Activated CD4-positive, alpha-beta T cell treated with anti-CD3 and anti-CD28 coated beads, Interleukin-2, amount 10 ng/mL, durations not matched to agents 7 days and 5 days (primary cell): ENCODE measurements at regions not wholly inside any gene's neighbourhood (a gene's known extent, or its start where the extent isn't known, plus 50 kb on each side); places are given as distances from the start of the nearest gene placed in this dataset.
"Not testable (repeated sequence)": the region's sequence is repeated elsewhere in the genome, so short reads cannot be mapped to it uniquely, and the experiment has no call there.

Source experiments
- CTCF ChIA-PET: fragments of 350-600 bp; sonication (Branson Sonifier 250); formaldehyde crosslinking; loops from one replicate; lab custom pipeline; 2021; ENCODE audit warnings: antibody characterized with exemption; lab: Charles Lee
- POLR2A ChIA-PET: fragments of 350-600 bp; sonication (Branson Sonifier 250); formaldehyde crosslinking; loops from one replicate; lab custom pipeline; 2021; ENCODE audit warnings: antibody characterized with exemption; lab: Charles Lee
- DNase-seq: peaks from one replicate; pipeline ENCODE4 v3.0.0-alpha.2; 2020
- H3K27ac Mint-ChIP-seq: one replicate; pipeline ENCODE4 v1.8.0; 2021; ENCODE audit warnings: mild to moderate bottlenecking, moderate library complexity, mixed read lengths
- H3K27me3 Mint-ChIP-seq: one replicate; pipeline ENCODE4 v1.8.0; 2021; ENCODE audit warnings: mixed read lengths
- H3K36me3 Mint-ChIP-seq: one replicate; pipeline ENCODE4 v1.8.0; 2021; ENCODE audit warnings: low read depth, mixed read lengths
- H3K4me1 Mint-ChIP-seq: one replicate; pipeline ENCODE4 v1.8.0; 2021; ENCODE audit warnings: mixed read lengths
- H3K4me3 Mint-ChIP-seq: one replicate; pipeline ENCODE4 v1.8.0; 2021; ENCODE audit warnings: mild to moderate bottlenecking, moderate library complexity, mixed read lengths
- H3K9me3 Mint-ChIP-seq: one replicate; pipeline ENCODE4 v1.8.0; 2021; ENCODE audit warnings: mixed read lengths

GRCh38 chr4:175309041-175309440, 390.9 kb downstream of the ADAM29 start:
- POLR2A ChIA-PET: no interaction called here
- CTCF ChIA-PET: no interaction called here
- Mint-ChIP-seq H3K36me3 (no peaks in the 10 kb centered on the region), H3K27me3 (no peaks in the 10 kb centered on the region), H3K4me3 (no peak overlapping the region), H3K27ac (no peak overlapping the region), H3K9me3 (no peaks in the 10 kb centered on the region), H3K4me1 (no peaks in the 10 kb centered on the region)
- DNase-seq: no peak

GRCh38 chr4:175325230-175325629, 407.1 kb downstream of the ADAM29 start:
- no peak for DNase-seq
- ChIA-PET CTCF (no interaction called here), POLR2A (no interaction called here)
- Mint-ChIP-seq H3K4me1 (no peaks in the 10 kb centered on the region), H3K9me3 (no peaks in the 10 kb centered on the region), H3K27me3 (no peaks in the 10 kb centered on the region), H3K36me3 (no peaks in the 10 kb centered on the region), H3K27ac (no peak overlapping the region), H3K4me3 (no peak overlapping the region)

DNA sequence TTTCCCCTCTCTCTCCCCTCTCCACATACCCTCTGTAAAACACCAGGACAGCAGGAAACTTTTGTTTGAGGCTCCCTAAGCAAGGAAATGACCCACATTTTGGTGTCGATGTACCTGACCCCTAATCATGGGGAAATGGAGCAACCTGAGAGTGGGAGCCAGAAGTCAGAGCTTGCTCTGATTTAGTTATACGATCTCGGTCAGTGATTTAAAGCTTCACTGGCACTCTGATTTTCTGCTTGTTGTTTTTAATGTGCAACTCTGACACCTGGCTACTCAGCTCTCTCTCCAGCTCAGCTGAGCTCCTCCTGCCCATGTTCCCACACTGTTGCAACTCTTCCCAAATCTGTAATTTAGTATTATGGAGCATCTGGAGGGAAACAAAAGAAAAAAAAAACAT, 408.6 kb downstream of the ADAM29 start:
- no peak overlapping the region for H3K27ac Mint-ChIP-seq
- POLR2A ChIA-PET: no interaction called here
- CTCF ChIA-PET: no interaction called here
- no peaks in the 10 kb centered on the region for H3K36me3 Mint-ChIP-seq
- H3K4me3 Mint-ChIP-seq: no peak overlapping the region
- H3K4me1 Mint-ChIP-seq: no peaks in the 10 kb centered on the region
- no peaks in the 10 kb centered on the region for H3K27me3 Mint-ChIP-seq
- no peaks in the 10 kb centered on the region for H3K9me3 Mint-ChIP-seq
- no peak for DNase-seq

- DNase-seq: no peak
- ChIA-PET CTCF (no interaction called here), POLR2A (no interaction called here)
- no peaks in the 10 kb centered on the region for H3K36me3 Mint-ChIP-seq
- no peak overlapping the region for H3K27ac Mint-ChIP-seq
- no peak overlapping the region for H3K4me3 Mint-ChIP-seq
- H3K4me1 Mint-ChIP-seq: no peaks in the 10 kb centered on the region
- H3K9me3 Mint-ChIP-seq: no peaks in the 10 kb centered on the region
- no peaks in the 10 kb centered on the region for H3K27me3 Mint-ChIP-seq
These were observed 412.1 kb downstream of the ADAM29 start for GRCh38 chr4:175330236-175330635.

DNA sequence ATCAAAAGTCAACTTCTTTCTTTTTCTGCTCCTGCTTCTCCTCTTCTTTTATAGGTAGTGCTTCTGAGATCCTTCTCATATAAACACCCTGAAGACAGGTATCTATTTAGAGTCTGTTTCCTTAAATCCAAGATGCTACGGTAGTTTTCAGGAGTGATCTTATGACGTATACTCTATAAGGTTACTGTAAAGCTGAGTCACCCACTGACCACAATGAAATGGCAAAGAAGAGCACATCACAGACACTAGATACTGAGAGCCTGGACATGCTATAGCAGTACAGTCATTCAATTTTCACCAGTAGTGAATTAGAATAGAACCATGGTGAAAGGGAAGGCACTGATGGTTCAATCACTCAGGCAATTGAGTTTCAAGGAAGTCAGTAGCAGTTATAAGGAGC, 412.5 kb downstream of the ADAM29 start:
- H3K9me3 Mint-ChIP-seq: no peaks in the 10 kb centered on the region
- ChIA-PET CTCF (no interaction called here), POLR2A (no interaction called here)
- H3K4me3 Mint-ChIP-seq: no peak overlapping the region
- H3K27ac Mint-ChIP-seq: no peak overlapping the region
- no peaks in the 10 kb centered on the region for H3K27me3 Mint-ChIP-seq
- no peak for DNase-seq
- H3K36me3 Mint-ChIP-seq: no peaks in the 10 kb centered on the region
- no peaks in the 10 kb centered on the region for H3K4me1 Mint-ChIP-seq

DNA sequence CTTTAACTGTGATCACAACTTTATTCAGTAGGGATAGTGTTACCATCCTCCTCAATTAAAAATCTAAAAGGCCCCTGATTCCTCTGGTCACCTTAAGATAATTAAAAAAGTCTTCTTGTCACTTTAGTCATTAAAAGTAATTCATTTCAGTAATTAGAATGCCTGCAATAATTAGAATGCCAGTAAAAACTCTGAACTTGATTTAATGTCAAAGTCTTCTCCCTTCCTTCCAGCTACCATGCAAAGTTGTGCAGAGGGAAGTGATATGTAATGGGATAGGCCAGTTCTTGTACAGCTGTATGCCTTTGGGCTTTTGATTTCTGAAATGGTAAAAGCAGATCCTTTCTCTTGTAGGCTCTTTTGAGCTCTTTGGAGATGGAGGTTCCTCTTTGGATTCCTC, 417.2 kb downstream of the ADAM29 start:
- DNase-seq: no peak
- POLR2A ChIA-PET: no interaction called here
- H3K27me3 Mint-ChIP-seq: no peaks in the 10 kb centered on the region
- no peaks in the 10 kb centered on the region for H3K4me1 Mint-ChIP-seq
- no peaks in the 10 kb centered on the region for H3K36me3 Mint-ChIP-seq
- no peak overlapping the region for H3K27ac Mint-ChIP-seq
- no peaks in the 10 kb centered on the region for H3K9me3 Mint-ChIP-seq
- CTCF ChIA-PET: no interaction called here
- no peak overlapping the region for H3K4me3 Mint-ChIP-seq

DNA sequence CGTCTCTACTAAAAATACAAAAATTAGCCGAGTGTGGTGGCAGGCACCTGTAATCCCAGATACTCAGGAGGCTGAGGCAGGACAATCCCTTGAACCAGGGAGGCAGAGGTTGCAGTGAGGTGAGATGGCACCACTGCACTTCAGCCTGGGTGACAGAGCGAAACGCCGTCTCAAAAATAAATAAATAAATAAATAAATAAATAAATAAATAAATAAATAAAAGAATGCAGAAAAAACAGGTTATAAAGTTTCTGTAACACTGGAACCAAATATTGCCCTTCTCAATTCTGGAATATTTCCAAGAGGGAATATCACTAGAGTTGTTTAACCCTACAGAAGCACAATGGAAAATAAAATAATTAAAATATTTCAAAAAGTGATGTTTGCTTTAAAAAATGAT, 418.4 kb downstream of the ADAM29 start:
- CTCF ChIA-PET, H3K36me3 Mint-ChIP-seq, H3K27me3 Mint-ChIP-seq, H3K27ac Mint-ChIP-seq, POLR2A ChIA-PET, H3K4me1 Mint-ChIP-seq, H3K9me3 Mint-ChIP-seq, DNase-seq, H3K4me3 Mint-ChIP-seq: not testable (repeated sequence)

DNA sequence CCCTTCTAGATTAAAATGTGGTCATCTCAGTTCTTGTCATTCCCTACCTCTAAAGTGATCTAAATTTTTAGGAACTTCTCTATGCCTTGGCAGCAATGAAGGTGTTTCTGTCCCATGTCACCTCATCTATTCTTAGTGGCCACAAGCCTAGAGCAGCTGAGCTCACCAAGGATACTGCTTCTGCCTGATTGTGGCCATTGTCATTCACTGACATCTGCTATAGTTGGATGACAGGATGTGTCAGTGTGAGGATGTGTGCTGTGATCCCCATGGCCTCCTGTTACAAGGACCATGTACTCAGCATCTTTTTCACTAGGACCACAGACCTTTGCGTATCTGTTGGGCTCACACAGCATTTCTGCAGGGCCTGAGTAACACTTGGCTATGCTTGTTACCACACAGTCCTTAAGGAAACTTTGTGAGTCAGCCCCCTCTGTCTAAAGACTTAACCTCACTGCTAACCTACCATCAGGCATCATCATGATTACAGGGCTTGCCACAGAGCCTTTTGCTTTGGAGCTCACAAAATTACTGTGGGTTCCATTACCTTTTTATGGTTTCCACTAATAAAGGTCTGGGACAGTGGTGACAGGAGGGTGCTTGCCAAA, 421.0 kb downstream of the ADAM29 start:
- Mint-ChIP-seq H3K36me3 (no peaks in the 10 kb centered on the region), H3K27ac (no peak overlapping the region), H3K4me3 (no peak overlapping the region), H3K27me3 (no peaks in the 10 kb centered on the region), H3K4me1 (no peaks in the 10 kb centered on the region), H3K9me3 (peaks cover 5% of the 10 kb centered on the region)
- ChIA-PET POLR2A (no interaction called here), CTCF (no interaction called here)
- DNase-seq: no peak

GRCh38 chr4:175341203-175341755, 423.1 kb downstream of the ADAM29 start:
- Mint-ChIP-seq H3K27ac (no peak overlapping the region), H3K27me3 (no peaks in the 10 kb centered on the region), H3K36me3 (no peaks in the 10 kb centered on the region), H3K4me1 (no peaks in the 10 kb centered on the region), H3K4me3 (no peak overlapping the region), H3K9me3 (peaks cover 8% of the 10 kb centered on the region)
- ChIA-PET POLR2A (no interaction called here), CTCF (no interaction called here)
- DNase-seq: no peak

DNA sequence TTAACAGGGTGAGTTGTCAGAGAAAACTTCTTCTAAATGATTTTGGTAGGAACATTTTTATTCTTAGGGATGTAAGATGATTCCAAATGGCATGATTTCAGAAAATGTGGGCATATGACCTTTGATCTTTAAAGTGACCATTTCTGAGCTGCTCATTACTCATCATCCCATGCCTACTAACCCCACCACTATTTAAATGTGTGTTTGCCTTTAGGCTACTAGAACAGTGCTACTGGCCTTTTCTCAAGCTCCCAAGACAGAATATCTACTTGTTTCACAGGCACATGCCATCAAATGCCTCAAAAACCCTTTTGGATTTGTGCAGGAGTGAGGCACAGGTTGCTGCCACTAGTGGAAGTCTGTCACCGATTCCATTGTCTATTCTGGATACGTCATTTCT, 428.2 kb downstream of the ADAM29 start:
- H3K9me3 Mint-ChIP-seq: peaks cover 8% of the 10 kb centered on the region
- ChIA-PET POLR2A (no interaction called here), CTCF (no interaction called here)
- DNase-seq: no peak
- no peaks in the 10 kb centered on the region for H3K4me1 Mint-ChIP-seq
- no peaks in the 10 kb centered on the region for H3K36me3 Mint-ChIP-seq
- H3K27ac Mint-ChIP-seq: no peak overlapping the region
- no peak overlapping the region for H3K4me3 Mint-ChIP-seq
- H3K27me3 Mint-ChIP-seq: no peaks in the 10 kb centered on the region

DNA sequence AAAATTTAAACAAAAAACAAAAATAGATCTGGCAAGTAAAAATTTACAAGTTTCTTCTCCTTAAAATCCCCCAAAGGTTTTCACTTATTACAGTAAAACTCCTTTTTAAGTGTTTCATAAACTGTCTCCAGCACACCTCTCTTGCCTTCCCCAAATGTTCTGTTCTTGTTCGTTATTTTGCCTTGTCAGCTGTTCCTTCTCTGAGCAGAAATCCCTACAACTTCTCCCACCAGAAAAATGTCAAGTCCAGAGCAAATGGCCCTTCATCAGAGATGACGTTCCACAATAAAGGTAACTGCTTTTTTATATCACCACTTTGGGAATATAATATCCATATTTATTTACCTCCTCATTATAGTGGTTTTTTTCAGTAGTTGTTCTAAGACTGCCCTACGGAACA, 432.1 kb downstream of the ADAM29 start:
- no peaks in the 10 kb centered on the region for H3K4me1 Mint-ChIP-seq
- no peak for DNase-seq

GRCh38 chr4:175351473-175351872, 433.3 kb downstream of the ADAM29 start:
- no peak for DNase-seq
- ChIA-PET CTCF (no interaction called here), POLR2A (no interaction called here)
- Mint-ChIP-seq H3K36me3 (no peaks in the 10 kb centered on the region), H3K9me3 (no peaks in the 10 kb centered on the region), H3K4me1 (no peaks in the 10 kb centered on the region), H3K27ac (no peak overlapping the region), H3K27me3 (no peaks in the 10 kb centered on the region), H3K4me3 (no peak overlapping the region)

More for the DNA sequence above, 432.1 kb downstream of the ADAM29 start:
- Mint-ChIP-seq H3K9me3 (peaks cover 2% of the 10 kb centered on the region), H3K27ac (no peak overlapping the region), H3K4me3 (no peak overlapping the region), H3K36me3 (no peaks in the 10 kb centered on the region), H3K27me3 (no peaks in the 10 kb centered on the region)
- CTCF ChIA-PET: no interaction called here
- POLR2A ChIA-PET: no interaction called here

DNA sequence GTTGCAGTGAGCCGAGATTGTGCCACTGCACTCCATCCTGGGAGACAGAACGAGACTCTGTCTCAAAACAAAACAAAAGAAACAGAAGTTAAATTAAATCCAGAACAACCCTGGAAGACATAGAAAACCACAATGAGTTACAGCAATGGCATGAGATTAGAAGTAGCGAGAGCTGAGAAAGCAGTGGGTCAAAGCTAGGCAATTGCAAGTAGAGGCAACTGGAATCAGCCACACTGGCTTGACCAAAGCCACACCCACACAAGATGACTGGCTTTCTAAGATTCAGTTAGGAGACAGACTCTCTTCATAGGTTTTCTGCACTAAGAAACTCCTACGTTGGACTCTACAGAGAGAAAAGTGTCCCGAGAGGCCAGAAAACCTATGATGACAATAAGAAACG, 443.0 kb downstream of the GPM6A start:
- no peak overlapping the region for H3K4me3 Mint-ChIP-seq
- ChIA-PET POLR2A (no interaction called here), CTCF (no interaction called here)
- no peak for DNase-seq
- no peaks in the 10 kb centered on the region for H3K9me3 Mint-ChIP-seq
- no peak overlapping the region for H3K27ac Mint-ChIP-seq
- no peaks in the 10 kb centered on the region for H3K4me1 Mint-ChIP-seq
- H3K27me3 Mint-ChIP-seq: no peaks in the 10 kb centered on the region
- no peaks in the 10 kb centered on the region for H3K36me3 Mint-ChIP-seq

DNA sequence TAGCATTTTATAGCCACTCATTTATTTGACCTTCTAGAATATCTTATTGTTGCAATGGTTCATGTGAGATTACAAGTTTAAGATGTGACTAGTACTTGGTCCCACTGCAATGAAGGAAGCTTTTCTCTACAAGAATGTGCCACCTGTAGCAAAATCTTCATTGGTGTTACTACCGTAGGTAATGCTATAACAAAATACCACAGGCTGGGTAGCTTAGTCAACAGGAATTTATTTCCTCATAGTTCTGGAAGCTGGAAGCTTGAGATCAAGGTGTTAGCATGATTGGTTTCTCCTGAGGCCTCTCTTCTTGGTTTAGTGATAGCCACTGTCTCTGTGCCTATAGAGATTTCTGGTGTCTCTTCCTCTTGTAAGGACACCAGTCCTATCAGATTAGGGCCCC, 441.0 kb downstream of the GPM6A start:
- no peaks in the 10 kb centered on the region for H3K4me1 Mint-ChIP-seq
- no peak for DNase-seq
- no peak overlapping the region for H3K4me3 Mint-ChIP-seq
- no peaks in the 10 kb centered on the region for H3K27me3 Mint-ChIP-seq
- ChIA-PET POLR2A (no interaction called here), CTCF (no interaction called here)
- no peak overlapping the region for H3K27ac Mint-ChIP-seq
- H3K36me3 Mint-ChIP-seq: no peaks in the 10 kb centered on the region
- no peaks in the 10 kb centered on the region for H3K9me3 Mint-ChIP-seq
